CD4-positive, CD25-positive, alpha-beta regulatory T cell (primary cell): ENCODE measurements at regions not wholly inside any gene's neighbourhood (a gene's known extent, or its start where the extent isn't known, plus 50 kb on each side); places are given as distances from the start of the nearest gene placed in this dataset.

ENCODE experiments used
- ATAC-seq, 2 donors: fragments of 150-1000 bp; cut with Tn5 transposase; one replicate each; pipeline ENCODE4 v1.10.0; 2021; ENCODE audit warnings: low read depth in 2 of 2, moderate number of reproducible peaks in 2 of 2, moderate library complexity in 1 of 2
- DNase-seq, 3 donors: peaks; one replicate each; pipeline versions ENCODE4 v3.0.0 to v3.0.0-alpha.2; 2012 to 2022; ENCODE audit warnings: mixed read lengths in 1 of 3
- H3K27ac ChIP-seq: one replicate; pipeline ENCODE4 v1.7.0; 2013; ENCODE audit warnings: mild to moderate bottlenecking, low read length; ENCODE audit not compliant: insufficient read depth, poor library complexity, severe bottlenecking
- H3K27me3 ChIP-seq: one replicate; pipeline ENCODE4 v1.7.0; 2013; ENCODE audit warnings: low read length; ENCODE audit not compliant: control insufficient read depth, insufficient read depth
- H3K36me3 ChIP-seq: one replicate; pipeline ENCODE4 v1.7.0; 2013; ENCODE audit warnings: mild to moderate bottlenecking, low read length, moderate library complexity; ENCODE audit not compliant: control insufficient read depth, insufficient read depth
- H3K4me1 ChIP-seq: 2 replicates; pipeline ENCODE4 v1.7.0; 2013; ENCODE audit warnings: mild to moderate bottlenecking, low read length; ENCODE audit not compliant: insufficient read depth, control insufficient read depth, poor library complexity, severe bottlenecking
- H3K4me3 ChIP-seq: one replicate; pipeline ENCODE4 v1.7.0; 2013; ENCODE audit warnings: low read depth, mild to moderate bottlenecking, low read length, moderate library complexity
- H3K9me3 ChIP-seq, 2 experiments: 1 replicate in 1 of 2; 2 replicates in 1 of 2; pipeline ENCODE4 v1.7.0; 2013; ENCODE audit warnings: low read length in 2 of 2, mild to moderate bottlenecking in 1 of 2, moderate library complexity in 1 of 2; ENCODE audit not compliant: control insufficient read depth in 2 of 2
- H3K27ac Mint-ChIP-seq, 3 donors: one replicate each; pipeline ENCODE4 v1.8.0; 2020 to 2022; ENCODE audit warnings: mild to moderate bottlenecking in 3 of 3, mixed read lengths in 3 of 3, moderate library complexity in 2 of 3
- H3K27me3 Mint-ChIP-seq: one replicate; pipeline ENCODE4 v1.8.0; 2022; ENCODE audit warnings: mild to moderate bottlenecking, mixed read lengths
- H3K36me3 Mint-ChIP-seq: one replicate; pipeline ENCODE4 v1.8.0; 2020; ENCODE audit warnings: mixed read lengths
- H3K4me1 Mint-ChIP-seq, 4 donors: one replicate each; pipeline ENCODE4 v1.8.0; 2020 to 2022; ENCODE audit warnings: mixed read lengths in 4 of 4, mild to moderate bottlenecking in 1 of 4
- H3K4me3 Mint-ChIP-seq, 4 donors: one replicate each; pipeline ENCODE4 v1.8.0; 2020 to 2022; ENCODE audit warnings: mild to moderate bottlenecking in 4 of 4, mixed read lengths in 4 of 4, moderate library complexity in 3 of 4
- H3K9me3 Mint-ChIP-seq, 7 donors: one replicate each; pipeline ENCODE4 v1.8.0; 2020 to 2022; ENCODE audit warnings: mixed read lengths in 7 of 7, mild to moderate bottlenecking in 3 of 7, moderate library complexity in 2 of 7

DNA sequence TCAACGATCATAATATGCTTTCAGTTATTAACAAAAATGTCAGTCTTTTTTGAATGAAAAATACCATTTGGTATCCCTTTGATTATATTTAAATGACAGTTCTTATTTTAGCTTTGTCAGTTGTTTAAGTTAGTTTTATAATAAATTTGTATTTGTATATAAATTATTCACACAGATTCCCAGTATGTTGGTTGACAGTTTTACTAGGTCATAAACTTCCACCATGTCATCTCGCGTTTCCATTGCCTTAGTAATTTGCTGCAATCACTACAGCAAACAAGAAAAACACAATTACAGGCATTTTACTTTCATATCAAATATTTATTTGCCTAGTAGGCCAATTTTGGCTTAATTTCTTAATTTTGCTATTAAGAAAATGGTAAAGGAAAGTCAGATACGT, 109.6 kb upstream of the ANK2 start:
- H3K9me3 Mint-ChIP-seq = no peaks in the 10 kb centered on the region
- H3K27ac Mint-ChIP-seq = no peak overlapping the region
- no peaks in the 10 kb centered on the region for H3K9me3 ChIP-seq
- H3K36me3 ChIP-seq = no peaks in the 10 kb centered on the region
- H3K4me1 ChIP-seq = no peaks in the 10 kb centered on the region
- no peak for ATAC-seq
- peaks cover 8% of the 10 kb centered on the region for H3K27me3 ChIP-seq
- H3K4me3 Mint-ChIP-seq = no peak overlapping the region
- no peak overlapping the region for H3K27ac ChIP-seq
- DNase-seq = no peak
- H3K36me3 Mint-ChIP-seq = no peaks in the 10 kb centered on the region
- H3K4me3 ChIP-seq = no peak overlapping the region
- H3K27me3 Mint-ChIP-seq = peaks cover 8% of the 10 kb centered on the region
- no peaks in the 10 kb centered on the region for H3K4me1 Mint-ChIP-seq

DNA sequence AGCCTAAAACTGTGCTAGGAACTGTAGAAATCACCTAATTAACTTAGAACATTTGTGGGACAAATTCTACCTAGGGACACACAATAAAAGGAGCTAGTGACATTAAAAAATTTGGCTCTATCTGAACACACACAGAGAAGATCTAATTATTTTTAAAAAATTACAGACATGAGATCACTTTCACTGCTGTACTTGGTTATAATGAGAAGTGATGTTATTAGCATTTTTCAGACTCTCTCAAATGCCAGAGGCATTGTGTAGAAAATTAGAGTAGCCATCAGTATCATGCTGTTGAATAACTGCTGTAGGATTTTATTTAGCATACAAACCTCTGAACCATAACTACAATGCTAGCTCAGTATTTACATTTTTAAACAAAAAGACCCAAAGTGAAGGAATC, 109.1 kb upstream of the ANK2 start:
- no peaks in the 10 kb centered on the region for H3K4me1 Mint-ChIP-seq
- H3K36me3 Mint-ChIP-seq = no peaks in the 10 kb centered on the region
- no peak overlapping the region for H3K4me3 Mint-ChIP-seq
- Histone ChIP-seq H3K4me1 (no peaks in the 10 kb centered on the region), H3K9me3 (no peaks in the 10 kb centered on the region), H3K27ac (no peak overlapping the region), H3K36me3 (no peaks in the 10 kb centered on the region), H3K4me3 (no peak overlapping the region), H3K27me3 (peaks cover 8% of the 10 kb centered on the region)
- no peaks in the 10 kb centered on the region for H3K9me3 Mint-ChIP-seq
- H3K27me3 Mint-ChIP-seq = peaks cover 8% of the 10 kb centered on the region
- no peak for DNase-seq
- no peak overlapping the region for H3K27ac Mint-ChIP-seq
- ATAC-seq = no peak

DNA sequence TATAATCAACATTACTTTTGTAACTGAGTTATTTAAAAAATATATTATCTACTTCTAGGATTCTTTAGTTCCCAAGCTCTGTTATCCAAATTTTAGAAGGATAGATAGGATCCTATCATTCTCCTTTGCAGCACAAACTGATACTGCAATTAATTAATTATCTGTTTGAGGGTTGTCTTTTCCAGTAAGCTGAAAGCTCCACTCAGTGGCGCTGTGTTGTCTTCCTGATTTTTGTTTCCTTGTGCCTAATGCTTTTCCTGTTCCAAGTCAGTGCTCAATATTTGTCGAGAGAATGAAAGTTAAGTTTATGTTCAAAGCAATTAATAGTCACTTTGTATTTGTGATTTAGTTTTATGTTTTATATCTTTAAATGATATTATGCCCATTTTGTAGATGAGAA, 107.4 kb upstream of the ANK2 start:
- Histone ChIP-seq H3K4me3 (no peak overlapping the region), H3K9me3 (no peaks in the 10 kb centered on the region), H3K27ac (no peak overlapping the region), H3K4me1 (no peaks in the 10 kb centered on the region), H3K27me3 (peaks cover 11% of the 10 kb centered on the region), H3K36me3 (no peaks in the 10 kb centered on the region)
- H3K36me3 Mint-ChIP-seq = no peaks in the 10 kb centered on the region
- no peaks in the 10 kb centered on the region for H3K4me1 Mint-ChIP-seq
- H3K27ac Mint-ChIP-seq = no peak overlapping the region
- DNase-seq (no peak), ATAC-seq (no peak)
- no peak overlapping the region for H3K4me3 Mint-ChIP-seq
- H3K27me3 Mint-ChIP-seq = peaks cover 8% of the 10 kb centered on the region
- no peaks in the 10 kb centered on the region for H3K9me3 Mint-ChIP-seq

DNA sequence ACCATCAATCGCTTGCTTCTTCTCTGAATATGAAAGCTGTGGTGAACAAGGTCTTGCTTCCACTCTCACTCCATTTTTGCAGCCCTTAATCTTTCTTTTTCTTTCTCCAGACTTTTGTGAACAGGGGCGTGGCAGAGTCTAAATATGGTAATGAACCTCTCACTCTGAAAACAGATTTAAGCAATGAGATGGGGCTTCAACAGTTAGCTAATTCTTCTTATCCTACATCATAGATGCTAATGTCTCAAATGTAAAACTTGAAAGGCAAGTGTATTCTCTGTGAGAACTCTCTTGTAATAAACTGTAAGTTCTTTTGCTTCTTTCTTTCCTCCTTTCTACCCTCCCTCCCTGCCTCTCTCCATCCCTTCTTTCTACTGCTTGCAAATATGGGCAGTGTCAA, 106.5 kb upstream of the ANK2 start:
- Mint-ChIP-seq H3K4me1 (no peaks in the 10 kb centered on the region), H3K27ac (no peak overlapping the region), H3K4me3 (no peak overlapping the region), H3K36me3 (no peaks in the 10 kb centered on the region), H3K9me3 (no peaks in the 10 kb centered on the region), H3K27me3 (peaks cover 8% of the 10 kb centered on the region)
- Histone ChIP-seq H3K36me3 (no peaks in the 10 kb centered on the region), H3K9me3 (no peaks in the 10 kb centered on the region), H3K4me1 (no peaks in the 10 kb centered on the region), H3K27me3 (peaks cover 11% of the 10 kb centered on the region), H3K27ac (no peak overlapping the region), H3K4me3 (no peak overlapping the region)
- DNase-seq (no peak), ATAC-seq (no peak)

DNA sequence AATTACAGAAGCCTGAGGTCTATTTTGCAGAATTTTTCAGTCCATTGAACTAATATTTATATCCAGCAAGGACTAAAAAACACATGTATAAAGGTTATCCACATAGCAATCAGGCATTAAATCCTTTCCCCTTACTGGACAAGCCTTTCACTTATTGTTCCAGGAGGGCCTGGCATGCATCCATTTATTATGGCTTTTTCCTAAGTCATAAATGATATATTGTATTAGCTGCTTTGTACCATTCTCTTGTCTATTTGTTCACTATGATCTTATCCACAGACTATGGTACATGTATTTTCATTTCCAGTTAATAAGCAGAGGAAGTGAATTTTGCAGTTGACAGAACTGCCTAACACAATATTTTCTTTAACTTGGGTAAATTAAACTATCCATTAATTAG, 105.4 kb upstream of the ANK2 start:
- H3K36me3 Mint-ChIP-seq = no peaks in the 10 kb centered on the region
- H3K36me3 ChIP-seq = no peaks in the 10 kb centered on the region
- ATAC-seq (no peak), DNase-seq (no peak)
- H3K4me3 ChIP-seq = no peak overlapping the region
- H3K27me3 ChIP-seq = peaks cover 9% of the 10 kb centered on the region
- H3K27me3 Mint-ChIP-seq = peaks cover 9% of the 10 kb centered on the region
- no peak overlapping the region for H3K27ac ChIP-seq
- no peaks in the 10 kb centered on the region for H3K4me1 Mint-ChIP-seq
- no peaks in the 10 kb centered on the region for H3K9me3 ChIP-seq
- H3K9me3 Mint-ChIP-seq = no peaks in the 10 kb centered on the region
- no peaks in the 10 kb centered on the region for H3K4me1 ChIP-seq
- no peak overlapping the region for H3K27ac Mint-ChIP-seq
- no peak overlapping the region for H3K4me3 Mint-ChIP-seq

DNA sequence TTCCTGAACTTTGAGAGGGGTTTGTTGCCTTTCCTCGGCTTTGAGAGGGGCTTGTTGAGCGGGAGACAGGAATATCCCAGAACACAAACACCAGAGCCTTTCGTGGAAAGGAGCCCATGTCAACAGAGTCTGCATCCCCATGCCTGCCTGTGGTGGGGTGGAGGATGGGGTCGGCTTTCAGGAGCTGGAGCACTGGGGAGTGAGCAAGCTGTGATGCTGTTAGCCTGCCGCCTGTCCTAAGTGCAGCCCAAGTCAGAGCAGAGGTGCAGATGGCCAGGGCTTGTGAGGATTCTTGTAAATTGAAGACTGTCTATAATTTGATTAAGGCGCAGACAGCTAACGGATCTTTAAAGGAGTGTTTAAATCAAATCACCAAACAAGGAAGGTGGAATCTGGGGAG, 103.3 kb upstream of the ANK2 start:
- Histone ChIP-seq H3K9me3 (no peaks in the 10 kb centered on the region), H3K4me1 (no peaks in the 10 kb centered on the region), H3K36me3 (no peaks in the 10 kb centered on the region), H3K27ac (no peak overlapping the region), H3K27me3 (peaks cover 7% of the 10 kb centered on the region), H3K4me3 (no peak overlapping the region)
- DNase-seq = no peak
- Mint-ChIP-seq H3K27me3 (peaks cover 9% of the 10 kb centered on the region), H3K4me3 (no peak overlapping the region), H3K4me1 (no peaks in the 10 kb centered on the region), H3K36me3 (no peaks in the 10 kb centered on the region), H3K9me3 (no peaks in the 10 kb centered on the region), H3K27ac (no peak overlapping the region)
- ATAC-seq = no peak

DNA sequence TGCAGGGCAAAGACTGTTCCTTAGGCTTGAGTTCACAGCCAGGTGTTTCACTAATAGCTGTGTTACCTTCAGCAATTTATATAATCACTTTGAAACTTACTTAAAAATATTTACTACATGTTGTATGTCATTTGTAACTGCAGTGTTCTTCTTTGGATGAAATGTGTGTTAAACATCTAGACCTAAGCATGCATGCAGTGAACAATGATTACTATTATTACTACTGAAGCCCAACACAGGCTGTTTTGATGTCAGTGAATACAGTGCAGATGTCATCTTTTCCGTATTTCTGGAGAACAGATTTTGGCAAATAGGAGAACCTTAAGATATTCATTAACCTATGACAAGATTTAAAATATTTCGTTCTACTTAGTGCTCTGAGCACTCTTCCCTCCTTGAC, 101.8 kb upstream of the ANK2 start:
- H3K4me1 Mint-ChIP-seq = peaks cover 0 to 3% (median 1%) of the 10 kb centered on the region in 4 donors
- no peak overlapping the region for H3K27ac Mint-ChIP-seq
- DNase-seq (no peak), ATAC-seq (no peak)
- H3K4me3 Mint-ChIP-seq = no peak overlapping the region
- H3K36me3 Mint-ChIP-seq = no peaks in the 10 kb centered on the region
- Histone ChIP-seq H3K27me3 (peaks cover 4% of the 10 kb centered on the region), H3K27ac (no peak overlapping the region), H3K9me3 (no peaks in the 10 kb centered on the region), H3K4me1 (no peaks in the 10 kb centered on the region), H3K36me3 (no peaks in the 10 kb centered on the region), H3K4me3 (no peak overlapping the region)
- peaks cover 9% of the 10 kb centered on the region for H3K27me3 Mint-ChIP-seq
- H3K9me3 Mint-ChIP-seq = no peaks in the 10 kb centered on the region

DNA sequence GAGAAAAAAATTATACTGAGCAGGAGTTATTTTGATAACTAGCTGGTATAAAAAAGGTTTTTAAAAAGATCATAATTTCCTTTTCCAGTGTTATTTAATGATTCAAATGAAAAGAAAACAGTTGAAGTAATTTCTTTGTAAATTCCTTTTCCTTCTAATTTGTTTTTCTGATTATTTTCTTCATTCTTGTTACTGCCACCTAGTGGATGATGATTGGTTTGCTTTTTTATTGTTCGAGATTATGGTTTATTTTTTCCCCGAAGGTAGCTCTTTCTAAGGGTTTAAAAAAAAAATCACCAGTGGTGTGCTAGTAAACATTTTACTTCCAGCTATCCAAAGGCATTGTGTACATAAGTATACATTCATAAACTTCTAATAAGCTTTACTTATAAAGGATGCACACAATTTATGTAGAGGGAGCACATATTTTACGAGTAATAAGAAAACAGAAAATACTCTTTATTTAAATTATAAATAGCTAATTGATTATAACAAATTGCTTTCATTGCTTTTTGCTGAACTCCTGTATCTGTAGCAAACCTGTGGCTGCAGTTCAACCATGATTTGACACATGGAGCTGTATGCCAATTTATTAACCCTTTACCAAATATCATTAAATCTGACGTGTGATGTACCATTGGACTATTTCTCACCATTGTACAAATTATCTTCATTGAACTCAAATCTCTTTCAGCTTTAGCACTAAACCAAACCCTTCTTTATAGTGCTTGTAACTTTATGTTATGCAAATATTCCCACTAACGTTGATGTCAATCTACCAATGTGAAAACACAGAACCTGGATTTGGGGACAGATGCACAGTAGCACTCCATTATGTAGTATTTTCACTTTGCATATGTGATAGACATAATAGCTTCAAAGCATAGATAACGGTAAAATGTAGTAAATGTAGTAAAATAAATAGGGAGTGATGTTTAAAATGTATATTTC, 97.8 kb upstream of the ANK2 start:
- H3K27ac ChIP-seq = no peak overlapping the region
- DNase-seq = peak in 2 of 3 donors; percentile 3 to 5
- no peaks in the 10 kb centered on the region for H3K27me3 ChIP-seq
- H3K36me3 Mint-ChIP-seq = no peaks in the 10 kb centered on the region
- no peak overlapping the region for H3K27ac Mint-ChIP-seq
- H3K4me1 Mint-ChIP-seq = peaks cover 0 to 3% (median 1%) of the 10 kb centered on the region in 4 donors
- H3K27me3 Mint-ChIP-seq = peaks cover 5% of the 10 kb centered on the region
- H3K36me3 ChIP-seq = no peaks in the 10 kb centered on the region
- ATAC-seq = no peak
- H3K9me3 Mint-ChIP-seq = no peaks in the 10 kb centered on the region
- H3K4me3 ChIP-seq = no peak overlapping the region
- no peak overlapping the region for H3K4me3 Mint-ChIP-seq
- H3K4me1 ChIP-seq = no peaks in the 10 kb centered on the region
- H3K9me3 ChIP-seq = no peaks in the 10 kb centered on the region
